ENCODE measurements at regions not wholly inside any gene's neighbourhood (a gene's known extent, or its start where the extent isn't known, plus 50 kb on each side); places are given as distances from the start of the nearest gene placed in this dataset.

- no peak for TF ChIP-seq ZC3H10 (CRISPR knock-in tag; IDR thresholded peaks at IDR 0.05)
- TF ChIP-seq GLIS3 (CRISPR knock-in tag; IDR thresholded peaks at IDR 0.05) = no peak
- TF ChIP-seq ZFP3 (CRISPR knock-in tag; IDR thresholded peaks at IDR 0.05) = no peak
- no peak for TF ChIP-seq ZFP30 (CRISPR knock-in tag; IDR thresholded peaks at IDR 0.05)
- no peak for TF ChIP-seq ISL1 (CRISPR knock-in tag; IDR thresholded peaks at IDR 0.05)
- TF ChIP-seq PATZ1 (CRISPR knock-in tag; IDR thresholded peaks at IDR 0.05; ENCODE audit: borderline replicate concordance) = no peak
- no peak for TF ChIP-seq CSRNP3 (CRISPR knock-in tag; IDR thresholded peaks at IDR 0.05)
Measured at GRCh38 chr2:238692562-238692961, 155.3 kb upstream of the TWIST2 start.
